Esophagus squamous epithelium (tissue), 4 donors: ENCODE measurements at regions not wholly inside any gene's neighbourhood (a gene's known extent, or its start where the extent isn't known, plus 50 kb on each side); places are given as distances from the start of the nearest gene placed in this dataset.

ENCODE experiments used
- POLR2A ChIP-seq, 4 donors: fragments of 450-650 bp; IDR thresholded peaks; one replicate each; pipeline ENCODE4 v1.6.1; 2017; ENCODE audit warnings: antibody characterized with exemption in 4 of 4, mild to moderate bottlenecking in 4 of 4, moderate library complexity in 3 of 4
- TF ChIP-seq, protein P1 (sequence below), 6 experiments: fragments of 450-650 bp in 4 of 6; fragments of 200-600 bp in 2 of 6; sonication (generic) in 2 of 6; IDR thresholded peaks; one replicate each; pipeline ENCODE4 v1.5.1; 2016 to 2019; ENCODE audit warnings: antibody characterized with exemption in 6 of 6, mild to moderate bottlenecking in 4 of 6, moderate library complexity in 4 of 6

DNA sequence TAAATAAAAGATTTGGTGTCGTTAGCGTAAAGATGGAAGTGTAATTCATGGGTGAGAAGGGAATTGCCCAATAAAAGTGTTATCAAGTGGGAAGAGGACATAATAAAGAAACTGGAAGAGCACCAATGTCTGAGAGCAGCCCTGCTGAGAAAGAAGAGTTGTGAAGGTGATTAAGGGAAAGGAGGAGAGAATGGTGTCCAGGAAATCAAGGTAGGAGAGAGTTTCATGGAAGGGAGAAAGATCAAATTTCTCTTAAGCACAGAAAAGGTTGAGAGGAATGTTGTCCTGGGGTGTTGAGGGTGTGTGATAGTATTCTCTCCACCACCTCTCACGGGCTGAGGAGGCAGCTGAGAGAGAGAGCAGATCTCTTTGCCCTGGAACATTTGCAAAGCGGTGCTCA, 339.7 kb downstream of the SATB1 start:
- TF ChIP-seq, protein P1, sequence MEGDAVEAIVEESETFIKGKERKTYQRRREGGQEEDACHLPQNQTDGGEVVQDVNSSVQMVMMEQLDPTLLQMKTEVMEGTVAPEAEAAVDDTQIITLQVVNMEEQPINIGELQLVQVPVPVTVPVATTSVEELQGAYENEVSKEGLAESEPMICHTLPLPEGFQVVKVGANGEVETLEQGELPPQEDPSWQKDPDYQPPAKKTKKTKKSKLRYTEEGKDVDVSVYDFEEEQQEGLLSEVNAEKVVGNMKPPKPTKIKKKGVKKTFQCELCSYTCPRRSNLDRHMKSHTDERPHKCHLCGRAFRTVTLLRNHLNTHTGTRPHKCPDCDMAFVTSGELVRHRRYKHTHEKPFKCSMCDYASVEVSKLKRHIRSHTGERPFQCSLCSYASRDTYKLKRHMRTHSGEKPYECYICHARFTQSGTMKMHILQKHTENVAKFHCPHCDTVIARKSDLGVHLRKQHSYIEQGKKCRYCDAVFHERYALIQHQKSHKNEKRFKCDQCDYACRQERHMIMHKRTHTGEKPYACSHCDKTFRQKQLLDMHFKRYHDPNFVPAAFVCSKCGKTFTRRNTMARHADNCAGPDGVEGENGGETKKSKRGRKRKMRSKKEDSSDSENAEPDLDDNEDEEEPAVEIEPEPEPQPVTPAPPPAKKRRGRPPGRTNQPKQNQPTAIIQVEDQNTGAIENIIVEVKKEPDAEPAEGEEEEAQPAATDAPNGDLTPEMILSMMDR (IDR thresholded peaks at IDR 0.05), result no peak
- no peak for TF ChIP-seq POLR2A (IDR thresholded peaks at IDR 0.05)
